GM23248 (cell line): ENCODE measurements at regions not wholly inside any gene's neighbourhood (a gene's known extent, or its start where the extent isn't known, plus 50 kb on each side); places are given as distances from the start of the nearest gene placed in this dataset.
A peak's percentile ranks its signal among the peaks of the same experiment; 100 is the strongest.

Experiments used
- DNase-seq: peaks from one replicate; pipeline ENCODE4 v3.0.0-alpha.2; 2015
- H2AFZ ChIP-seq: fragments of 200-600 bp; sonication (generic); 2 replicates; pipeline ENCODE4 v1.6.1; 2016; ENCODE audit warnings: antibody characterized with exemption
- H3F3A ChIP-seq: fragments of 200-600 bp; sonication (generic); 2 replicates; pipeline ENCODE4 v1.6.1; 2016; ENCODE audit warnings: mild to moderate bottlenecking, antibody characterized with exemption, mixed run types; ENCODE audit not compliant: insufficient read depth
- H3K27ac ChIP-seq: fragments of 200-600 bp; sonication (generic); 2 replicates; pipeline ENCODE4 v1.5.1; 2016; ENCODE audit warnings: mild to moderate bottlenecking
- H3K27me3 ChIP-seq: fragments of 200-600 bp; sonication (generic); replicated peaks from 2 replicates; pipeline ENCODE4 v1.6.1; 2016; ENCODE audit warnings: mild to moderate bottlenecking; ENCODE audit not compliant: insufficient read depth
- H3K36me3 ChIP-seq: fragments of 200-600 bp; sonication (generic); 2 replicates; pipeline ENCODE4 v1.6.1; 2016; ENCODE audit warnings: low read depth, mild to moderate bottlenecking
- H3K4me1 ChIP-seq: fragments of 200-600 bp; sonication (generic); 2 replicates; pipeline ENCODE4 v1.6.1; 2016; ENCODE audit warnings: mild to moderate bottlenecking; ENCODE audit not compliant: insufficient read depth
- H3K4me2 ChIP-seq: fragments of 200-600 bp; sonication (generic); one replicate; pipeline ENCODE4 v1.6.1; 2016; ENCODE audit warnings: mild to moderate bottlenecking; ENCODE audit not compliant: unreplicated experiment
- H3K4me3 ChIP-seq: fragments of 200-600 bp; sonication (generic); 2 replicates; pipeline ENCODE4 v1.5.1; 2016; ENCODE audit warnings: mild to moderate bottlenecking
- H3K79me2 ChIP-seq: fragments of 200-600 bp; sonication (generic); 2 replicates; pipeline ENCODE4 v1.6.1; 2016; ENCODE audit warnings: mild to moderate bottlenecking; ENCODE audit not compliant: insufficient read depth
- H3K9ac ChIP-seq: fragments of 200-600 bp; sonication (generic); 2 replicates; pipeline ENCODE4 v1.6.1; 2016; ENCODE audit warnings: mild to moderate bottlenecking
- H3K9me2 ChIP-seq: fragments of 200-600 bp; sonication (generic); 2 replicates; pipeline ENCODE4 v1.6.1; 2016; ENCODE audit warnings: mixed run types, mild to moderate bottlenecking, moderate library complexity; ENCODE audit not compliant: insufficient read depth
- H3K9me3 ChIP-seq: fragments of 200-600 bp; sonication (generic); one replicate; pipeline ENCODE4 v1.6.1; 2017; ENCODE audit warnings: low read depth
- H4K20me1 ChIP-seq: fragments of 200-600 bp; sonication (generic); 2 replicates; pipeline ENCODE4 v1.6.0; 2016; ENCODE audit not compliant: insufficient read depth
- EZH2 ChIP-seq: fragments of 200-600 bp; sonication (generic); IDR thresholded peaks from 2 replicates; pipeline ENCODE4 v1.6.1; 2018; ENCODE audit warnings: antibody characterized with exemption, mild to moderate bottlenecking; ENCODE audit not compliant: insufficient read depth, poor library complexity, severe bottlenecking
- EZH2phosphoT487 ChIP-seq: fragments of 200-600 bp; sonication (generic); IDR thresholded peaks from 2 replicates; pipeline ENCODE4 v1.6.1; 2018; ENCODE audit warnings: antibody characterized with exemption, moderate library complexity, mild to moderate bottlenecking, low read depth; ENCODE audit not compliant: insufficient read depth
- WGBS, 2 experiments: methylation state at CpG; one replicate each; pipeline ENCODE4 v1.1.6; 2015 to 2017; ENCODE audit warnings: low lambda C conversion rate in 2 of 2, low coverage in 1 of 2; ENCODE audit errors: missing lambda C conversion rate in 2 of 2; 5-methylcytosine and 5-hydroxymethylcytosine counted together
- in situ Hi-C: fragments of 300-500 bp; cut with MboI; formaldehyde crosslinking; loops from 2 replicates; pipeline ENCODE4 v1.15.0; 2020

DNA sequence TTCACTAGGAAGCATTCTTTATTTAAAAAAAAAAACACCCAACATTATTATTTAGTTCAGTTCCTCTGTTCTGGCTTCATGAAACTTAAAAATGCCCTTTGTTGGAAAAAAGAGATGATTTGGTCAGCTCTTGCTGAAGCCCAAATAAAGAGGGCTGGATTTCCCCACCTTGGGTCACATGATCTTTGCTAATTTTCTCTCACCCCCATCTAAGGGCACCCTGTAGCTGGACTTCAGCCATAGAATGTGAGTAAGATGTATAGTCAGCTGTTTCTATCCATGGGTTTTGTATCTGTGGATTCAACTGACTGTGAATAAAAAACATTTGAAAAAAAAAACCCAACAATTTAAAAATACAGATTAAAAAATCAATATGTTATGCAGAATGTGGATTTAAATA, 213.9 kb upstream of the SULF2 start:
- H3K4me2 ChIP-seq, result no peak overlapping the region
- no peak overlapping the region for H3K4me3 ChIP-seq
- TF ChIP-seq EZH2 (no peak), EZH2phosphoT487 (no peak)
- H3F3A ChIP-seq, result no peaks in the 10 kb centered on the region
- H2AFZ ChIP-seq, result no peak overlapping the region
- H3K9me3 ChIP-seq, result no peaks in the 10 kb centered on the region
- in situ Hi-C loops, result no loop called here
- H3K9me2 ChIP-seq, result no peaks in the 10 kb centered on the region
- no peaks in the 10 kb centered on the region for H3K27me3 ChIP-seq
- H3K4me1 ChIP-seq, result no peaks in the 10 kb centered on the region
- no peak overlapping the region for H3K27ac ChIP-seq
- no peaks in the 10 kb centered on the region for H3K79me2 ChIP-seq
- no peak overlapping the region for H3K9ac ChIP-seq
- H3K36me3 ChIP-seq, result no peaks in the 10 kb centered on the region
- peak; percentile 9 for DNase-seq
- H4K20me1 ChIP-seq, result no peaks in the 10 kb centered on the region

GRCh38 chr20:47998736-47999135, 213.5 kb upstream of the SULF2 start:
- Histone ChIP-seq H3K4me1 (no peaks in the 10 kb centered on the region), H3K36me3 (no peaks in the 10 kb centered on the region), H3K27me3 (no peaks in the 10 kb centered on the region), H3F3A (no peaks in the 10 kb centered on the region), H3K27ac (no peak overlapping the region), H4K20me1 (no peaks in the 10 kb centered on the region), H3K9ac (no peak overlapping the region), H3K4me2 (no peak overlapping the region), H3K79me2 (no peaks in the 10 kb centered on the region), H3K4me3 (no peak overlapping the region), H3K9me2 (no peaks in the 10 kb centered on the region), H2AFZ (no peak overlapping the region), H3K9me3 (no peaks in the 10 kb centered on the region)
- no peak for DNase-seq
- TF ChIP-seq EZH2phosphoT487 (no peak), EZH2 (no peak)
- WGBS, 2 experiments, result 50 to 64% methylated on average over 5 of the region's 5 CpGs
- in situ Hi-C loops, result no loop called here

GRCh38 chr20:47995661-47996060, 210.4 kb upstream of the SULF2 start:
- no peak for DNase-seq
- Histone ChIP-seq H3K36me3 (no peaks in the 10 kb centered on the region), H3K9me3 (no peaks in the 10 kb centered on the region), H3K4me1 (no peaks in the 10 kb centered on the region), H3K9ac (no peak overlapping the region), H3K9me2 (no peaks in the 10 kb centered on the region), H3K4me3 (no peak overlapping the region), H2AFZ (no peak overlapping the region), H3K79me2 (no peaks in the 10 kb centered on the region), H3F3A (no peaks in the 10 kb centered on the region), H4K20me1 (no peaks in the 10 kb centered on the region), H3K27me3 (0 out of 2 replicates have a peak, but pooled peaks cover 3% of the 10 kb centered on the region), H3K4me2 (no peak overlapping the region), H3K27ac (no peak overlapping the region)
- WGBS, 2 experiments, result 51 to 53% methylated on average over 6 of the region's 6 CpGs
- in situ Hi-C loops, result no loop called here
- TF ChIP-seq EZH2 (no peak), EZH2phosphoT487 (no peak)

DNA sequence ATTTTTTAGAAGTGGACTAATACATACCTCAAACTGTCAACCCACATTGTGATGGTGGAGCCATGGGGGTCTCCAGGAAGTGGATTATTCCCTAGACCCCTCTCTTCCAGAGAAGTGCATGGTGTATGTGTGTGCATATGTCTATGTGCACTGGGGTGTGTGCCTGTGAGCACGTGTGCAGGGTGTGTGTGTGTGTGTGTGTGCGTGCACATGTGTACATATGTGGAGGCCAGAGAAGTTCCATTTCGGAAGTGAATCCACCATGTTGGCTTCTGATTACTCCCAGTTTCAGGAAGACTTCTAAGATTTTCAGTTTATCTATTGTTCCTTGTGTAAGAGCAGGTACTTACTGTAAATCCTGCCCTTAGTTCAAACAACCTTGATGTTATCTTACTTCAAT, 208.5 kb upstream of the SULF2 start:
- H3K4me1 ChIP-seq, result no peaks in the 10 kb centered on the region
- no peaks in the 10 kb centered on the region for H3K9me2 ChIP-seq
- WGBS, 2 experiments, result 53 to 65% methylated on average over 3 of the region's 3 CpGs
- H3K36me3 ChIP-seq, result no peaks in the 10 kb centered on the region
- no peaks in the 10 kb centered on the region for H3F3A ChIP-seq
- DNase-seq, result no peak
- no peak overlapping the region for H3K9ac ChIP-seq
- H3K4me2 ChIP-seq, result no peak overlapping the region
- H3K27me3 ChIP-seq, result 0 out of 2 replicates have a peak, but pooled peaks cover 3% of the 10 kb centered on the region
- no peaks in the 10 kb centered on the region for H3K9me3 ChIP-seq
- H3K27ac ChIP-seq, result no peak overlapping the region
- no peak for TF ChIP-seq EZH2
- TF ChIP-seq EZH2phosphoT487, result no peak
- no peaks in the 10 kb centered on the region for H4K20me1 ChIP-seq
- H2AFZ ChIP-seq, result no peak overlapping the region
- in situ Hi-C loops, result no loop called here
- no peak overlapping the region for H3K4me3 ChIP-seq
- no peaks in the 10 kb centered on the region for H3K79me2 ChIP-seq

- H2AFZ ChIP-seq, result no peak overlapping the region
- no peak overlapping the region for H3K4me2 ChIP-seq
- DNase-seq, result no peak
Observed at GRCh38 chr20:47993035-47993755, 207.9 kb upstream of the SULF2 start.

More at GRCh38 chr20:47993035-47993755, 207.9 kb upstream of the SULF2 start:
- Histone ChIP-seq H3K27ac (no peak overlapping the region), H3K9ac (no peak overlapping the region), H3K79me2 (no peaks in the 10 kb centered on the region), H3K36me3 (no peaks in the 10 kb centered on the region), H4K20me1 (no peaks in the 10 kb centered on the region), H3F3A (no peaks in the 10 kb centered on the region), H3K27me3 (0 out of 2 replicates have a peak, but pooled peaks cover 3% of the 10 kb centered on the region), H3K4me3 (no peak overlapping the region), H3K9me2 (no peaks in the 10 kb centered on the region), H3K4me1 (no peaks in the 10 kb centered on the region), H3K9me3 (no peaks in the 10 kb centered on the region)
- TF ChIP-seq EZH2phosphoT487 (no peak), EZH2 (no peak)
- in situ Hi-C loops, result no loop called here
- 47 to 54% methylated on average over 9 of the region's 9 CpGs for WGBS, 2 experiments
